Ishikawa (cell line): ENCODE measurements at regions not wholly inside any gene's neighbourhood (a gene's known extent, or its start where the extent isn't known, plus 50 kb on each side); places are given as distances from the start of the nearest gene placed in this dataset.

Experiments
- CEBPB ChIP-seq: IDR thresholded peaks from 2 replicates; pipeline ENCODE4 v1.6.1; 2012
- CREB1 ChIP-seq: IDR thresholded peaks from 2 replicates; pipeline ENCODE4 v1.6.1; 2012; ENCODE audit warnings: low read depth
- EGR1 ChIP-seq: IDR thresholded peaks from 2 replicates; pipeline ENCODE4 v1.6.1; 2012
- EP300 ChIP-seq: IDR thresholded peaks from 2 replicates; pipeline ENCODE4 v1.6.1; 2012; ENCODE audit warnings: borderline replicate concordance
- FOXM1 ChIP-seq: IDR thresholded peaks from 2 replicates; pipeline ENCODE4 v1.6.1; 2012; ENCODE audit warnings: low read depth, borderline replicate concordance
- MAX ChIP-seq: IDR thresholded peaks from 2 replicates; pipeline ENCODE4 v1.6.1; 2012
- NFIC ChIP-seq: IDR thresholded peaks from 2 replicates; pipeline ENCODE4 v1.6.1; 2012
- RAD21 ChIP-seq: IDR thresholded peaks from 2 replicates; pipeline ENCODE4 v1.6.1; 2012; ENCODE audit warnings: low read depth
- REST ChIP-seq: IDR thresholded peaks from 2 replicates; pipeline ENCODE4 v1.6.1; 2012; ENCODE audit warnings: low read depth, mild to moderate bottlenecking
- TAF1 ChIP-seq: IDR thresholded peaks from 2 replicates; pipeline ENCODE4 v1.6.1; 2012; ENCODE audit warnings: low read depth, mild to moderate bottlenecking
- TCF12 ChIP-seq: IDR thresholded peaks from 2 replicates; pipeline ENCODE4 v1.6.1; 2012; ENCODE audit warnings: low read depth
- TEAD4 ChIP-seq: IDR thresholded peaks from 2 replicates; pipeline ENCODE4 v1.6.1; 2012
- USF1 ChIP-seq: IDR thresholded peaks from 2 replicates; pipeline ENCODE4 v1.6.1; 2012
- YY1 ChIP-seq: IDR thresholded peaks from 2 replicates; pipeline ENCODE4 v1.6.1; 2012; ENCODE audit warnings: low read depth
- ZBTB7A ChIP-seq: IDR thresholded peaks from 2 replicates; pipeline ENCODE4 v1.6.1; 2012; ENCODE audit warnings: low read depth

- TF ChIP-seq CEBPB (no peak), EGR1 (no peak), ZBTB7A (no peak), RAD21 (no peak), TCF12 (no peak)
Observed at GRCh38 chr2:16382451-16382850, 283.2 kb downstream of the CYRIA start.

GRCh38 chr2:16381511-16381910, 284.1 kb downstream of the CYRIA start:
- no peak for TF ChIP-seq TCF12
- no peak for TF ChIP-seq YY1
- no peak for TF ChIP-seq EGR1
- TF ChIP-seq ZBTB7A, result no peak
- TF ChIP-seq REST, result no peak
- TF ChIP-seq FOXM1, result no peak
- TF ChIP-seq RAD21, result no peak
- TF ChIP-seq TEAD4, result no peak
- TF ChIP-seq TAF1, result no peak
- no peak for TF ChIP-seq USF1

- TF ChIP-seq REST (no peak), RAD21 (no peak), TCF12 (no peak), YY1 (no peak), NFIC (no peak), TAF1 (no peak), FOXM1 (no peak), CEBPB (no peak), EP300 (no peak), TEAD4 (no peak), MAX (no peak), ZBTB7A (no peak), USF1 (no peak), CREB1 (no peak), EGR1 (no peak)
Observed at GRCh38 chr2:16378031-16378430, 287.6 kb downstream of the CYRIA start.

GRCh38 chr2:16375981-16376380, 289.7 kb downstream of the CYRIA start:
- TF ChIP-seq EP300 (no peak), NFIC (no peak), MAX (no peak), ZBTB7A (no peak), TCF12 (no peak), RAD21 (no peak), TAF1 (no peak), TEAD4 (no peak), FOXM1 (no peak), YY1 (no peak), CEBPB (no peak), EGR1 (no peak), CREB1 (no peak), USF1 (no peak), REST (no peak)

GRCh38 chr2:16375351-16375750, 290.3 kb downstream of the CYRIA start:
- TF ChIP-seq EGR1 (no peak), MAX (no peak), CEBPB (no peak), CREB1 (no peak), RAD21 (no peak), REST (no peak), TAF1 (no peak), YY1 (no peak), USF1 (no peak), TCF12 (no peak)
